Hepatocyte (in vitro differentiated cells): ENCODE measurements at regions not wholly inside any gene's neighbourhood (a gene's known extent, or its start where the extent isn't known, plus 50 kb on each side); places are given as distances from the start of the nearest gene placed in this dataset.

Experiments
- DNase-seq: peaks from one replicate; pipeline ENCODE4 v3.0.0-alpha.2; 2016; ENCODE audit warnings: low spot score
- H2AFZ ChIP-seq: fragments of 200-600 bp; sonication (generic); 2 replicates; pipeline ENCODE4 v1.6.0; 2016; ENCODE audit warnings: antibody characterized with exemption, mild to moderate bottlenecking
- H3K27ac ChIP-seq: fragments of 200-600 bp; sonication (generic); 2 replicates; pipeline ENCODE4 v1.5.1; 2016; ENCODE audit warnings: mild to moderate bottlenecking
- H3K27me3 ChIP-seq: fragments of 200-600 bp; sonication (generic); 2 replicates; pipeline ENCODE4 v1.6.1; 2016
- H3K36me3 ChIP-seq: fragments of 200-600 bp; sonication (generic); replicated peaks from 2 replicates; pipeline ENCODE4 v1.5.1; 2016; ENCODE audit warnings: low read depth; ENCODE audit not compliant: insufficient read depth
- H3K4me1 ChIP-seq: fragments of 200-600 bp; sonication (generic); 2 replicates; pipeline ENCODE4 v1.5.1; 2016; ENCODE audit warnings: mild to moderate bottlenecking, moderate library complexity; ENCODE audit not compliant: insufficient read depth
- H3K4me2 ChIP-seq: fragments of 200-600 bp; sonication (generic); 2 replicates; pipeline ENCODE4 v1.6.0; 2016
- H3K4me3 ChIP-seq: fragments of 200-600 bp; sonication (generic); 2 replicates; pipeline ENCODE4 v1.5.1; 2016; ENCODE audit warnings: mild to moderate bottlenecking
- H3K79me2 ChIP-seq: fragments of 200-600 bp; sonication (generic); 2 replicates; pipeline ENCODE4 v1.6.0; 2017; ENCODE audit warnings: mild to moderate bottlenecking
- H3K9me2 ChIP-seq: fragments of 200-600 bp; sonication (generic); replicated peaks from 2 replicates; pipeline ENCODE4 v1.6.0; 2017; ENCODE audit warnings: mild to moderate bottlenecking; ENCODE audit not compliant: insufficient read depth
- H3K9me3 ChIP-seq: fragments of 200-600 bp; sonication (generic); 2 replicates; pipeline ENCODE4 v1.5.1; 2016; ENCODE audit warnings: low read depth, mild to moderate bottlenecking
- H4K20me1 ChIP-seq: fragments of 200-600 bp; sonication (generic); 2 replicates; pipeline ENCODE4 v1.6.0; 2016; ENCODE audit warnings: mild to moderate bottlenecking; ENCODE audit not compliant: insufficient read depth, poor library complexity, severe bottlenecking
- EZH2 ChIP-seq: fragments of 200-600 bp; sonication (generic); IDR thresholded peaks from 2 replicates; pipeline ENCODE4 v1.6.1; 2016; ENCODE audit warnings: antibody characterized with exemption, mild to moderate bottlenecking, borderline replicate concordance
- EZH2phosphoT487 ChIP-seq: fragments of 200-600 bp; sonication (generic); IDR thresholded peaks from one replicate; pipeline ENCODE4 v1.6.1; 2018; ENCODE audit warnings: antibody characterized with exemption, mild to moderate bottlenecking, low read depth, moderate library complexity; ENCODE audit not compliant: unreplicated experiment, severe bottlenecking
- WGBS: methylation state at CpG from one replicate; pipeline ENCODE4 v1.1.6; 2016; ENCODE audit warnings: low lambda C conversion rate; ENCODE audit errors: missing lambda C conversion rate; 5-methylcytosine and 5-hydroxymethylcytosine counted together
- TF ChIP-seq, protein P1 (sequence below): fragments of 200-600 bp; sonication (generic); IDR thresholded peaks from 2 replicates; pipeline ENCODE4 v1.5.1; 2016; ENCODE audit warnings: antibody characterized with exemption, mild to moderate bottlenecking; ENCODE audit not compliant: poor library complexity

DNA sequence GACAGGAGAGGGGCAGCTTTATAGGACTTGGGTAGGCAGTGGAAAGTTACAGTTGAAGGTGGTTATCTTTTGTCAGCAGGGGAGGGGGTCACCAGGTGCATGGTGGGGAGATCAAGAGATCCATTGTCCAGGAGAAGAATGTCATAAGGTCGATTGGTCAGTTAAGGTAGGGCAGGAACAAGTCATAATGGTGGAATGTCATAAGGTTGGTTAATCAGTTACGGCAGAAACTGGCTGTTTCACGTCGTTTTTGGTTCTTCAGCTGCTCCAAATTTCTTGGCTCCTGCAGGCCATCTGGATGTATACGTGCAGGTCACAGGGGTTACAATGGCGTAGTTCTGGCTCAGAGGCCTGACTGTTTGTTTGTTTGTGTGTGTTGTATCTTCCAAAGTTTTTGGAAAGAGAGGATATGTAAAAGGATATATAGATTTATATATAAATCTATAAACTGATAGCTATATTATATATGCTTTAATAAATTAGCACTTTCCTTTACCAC lies 565.1 kb downstream of the ZNF385D start:
- Histone ChIP-seq H3K79me2 (no peaks in the 10 kb centered on the region), H3K27ac (no peak overlapping the region), H2AFZ (no peak overlapping the region), H3K9me2 (no peaks in the 10 kb centered on the region), H3K4me1 (no peaks in the 10 kb centered on the region), H4K20me1 (no peaks in the 10 kb centered on the region), H3K9me3 (no peaks in the 10 kb centered on the region), H3K4me3 (no peak overlapping the region), H3K4me2 (no peak overlapping the region), H3K36me3 (no peaks in the 10 kb centered on the region), H3K27me3 (no peaks in the 10 kb centered on the region)
- no peak for DNase-seq
- WGBS: 67% methylated on average over 6 of the region's 6 CpGs
- no peak for TF ChIP-seq EZH2
- no peak for TF ChIP-seq EZH2phosphoT487
- TF ChIP-seq, protein P1, sequence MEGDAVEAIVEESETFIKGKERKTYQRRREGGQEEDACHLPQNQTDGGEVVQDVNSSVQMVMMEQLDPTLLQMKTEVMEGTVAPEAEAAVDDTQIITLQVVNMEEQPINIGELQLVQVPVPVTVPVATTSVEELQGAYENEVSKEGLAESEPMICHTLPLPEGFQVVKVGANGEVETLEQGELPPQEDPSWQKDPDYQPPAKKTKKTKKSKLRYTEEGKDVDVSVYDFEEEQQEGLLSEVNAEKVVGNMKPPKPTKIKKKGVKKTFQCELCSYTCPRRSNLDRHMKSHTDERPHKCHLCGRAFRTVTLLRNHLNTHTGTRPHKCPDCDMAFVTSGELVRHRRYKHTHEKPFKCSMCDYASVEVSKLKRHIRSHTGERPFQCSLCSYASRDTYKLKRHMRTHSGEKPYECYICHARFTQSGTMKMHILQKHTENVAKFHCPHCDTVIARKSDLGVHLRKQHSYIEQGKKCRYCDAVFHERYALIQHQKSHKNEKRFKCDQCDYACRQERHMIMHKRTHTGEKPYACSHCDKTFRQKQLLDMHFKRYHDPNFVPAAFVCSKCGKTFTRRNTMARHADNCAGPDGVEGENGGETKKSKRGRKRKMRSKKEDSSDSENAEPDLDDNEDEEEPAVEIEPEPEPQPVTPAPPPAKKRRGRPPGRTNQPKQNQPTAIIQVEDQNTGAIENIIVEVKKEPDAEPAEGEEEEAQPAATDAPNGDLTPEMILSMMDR: no peak

DNA sequence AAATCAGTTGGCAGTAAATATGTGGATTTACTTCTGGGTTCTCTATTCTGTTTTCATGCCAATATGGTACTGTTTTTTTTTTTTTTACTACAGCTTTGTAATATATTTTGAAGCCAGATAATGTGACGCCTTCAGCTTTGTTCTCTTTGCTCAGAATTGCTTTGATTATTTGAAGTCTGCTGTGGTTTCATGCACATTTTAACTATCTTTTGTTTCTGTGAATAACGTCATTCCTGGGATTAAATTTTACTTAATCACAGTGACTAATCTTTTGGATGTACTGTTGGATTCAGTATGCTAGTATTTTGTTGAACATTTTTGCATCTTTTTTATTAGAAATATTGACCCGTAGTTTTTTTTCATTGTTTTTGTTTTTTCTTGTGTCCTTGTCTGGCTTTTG lies 576.5 kb downstream of the ZNF385D start:
- TF ChIP-seq, protein P1: no peak
- TF ChIP-seq EZH2phosphoT487 (no peak), EZH2 (no peak)
- H3K9me3 ChIP-seq: peaks cover 3% of the 10 kb centered on the region
- no peak overlapping the region for H3K4me3 ChIP-seq
- H3K9me2 ChIP-seq: no peaks in the 10 kb centered on the region
- H3K27ac ChIP-seq: no peak overlapping the region
- no peaks in the 10 kb centered on the region for H4K20me1 ChIP-seq
- H3K79me2 ChIP-seq: no peaks in the 10 kb centered on the region
- whole genome bisulfite sequencing: 92% methylated on average over 3 of the region's 3 CpGs
- H3K36me3 ChIP-seq: no peaks in the 10 kb centered on the region
- H3K4me2 ChIP-seq: no peak overlapping the region
- no peak overlapping the region for H2AFZ ChIP-seq
- no peak for DNase-seq
- no peaks in the 10 kb centered on the region for H3K4me1 ChIP-seq
- no peaks in the 10 kb centered on the region for H3K27me3 ChIP-seq

DNA sequence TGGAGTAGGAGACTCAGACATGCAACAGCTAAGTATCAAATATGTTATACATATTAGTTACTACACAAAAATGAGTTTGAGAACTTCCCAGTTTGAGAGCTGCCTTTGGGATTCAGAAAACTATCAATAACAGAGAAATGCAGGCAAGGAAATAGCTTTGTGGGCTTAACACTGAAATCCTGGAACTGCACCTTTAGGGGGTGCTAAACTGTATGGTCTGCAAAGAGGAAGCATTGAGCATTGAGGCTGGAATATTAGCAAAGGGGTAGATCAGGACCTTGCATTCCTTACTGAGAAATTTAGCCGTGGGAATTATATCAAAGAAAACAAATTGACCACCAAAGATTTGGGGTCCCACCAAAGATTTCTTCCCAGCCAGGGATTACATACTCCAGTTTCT lies 580.0 kb downstream of the ZNF385D start:
- no peaks in the 10 kb centered on the region for H3K36me3 ChIP-seq
- 84% methylated on average over 1 of the region's 1 CpG for whole genome bisulfite sequencing
- no peaks in the 10 kb centered on the region for H3K4me1 ChIP-seq
- H3K4me3 ChIP-seq: no peak overlapping the region
- no peaks in the 10 kb centered on the region for H4K20me1 ChIP-seq
- DNase-seq: peak; percentile 40
- H3K27me3 ChIP-seq: no peaks in the 10 kb centered on the region
- H3K9me3 ChIP-seq: no peaks in the 10 kb centered on the region
- TF ChIP-seq, protein P1: peak; percentile 29
- no peak for TF ChIP-seq EZH2phosphoT487
- no peak for TF ChIP-seq EZH2
- no peak overlapping the region for H3K4me2 ChIP-seq
- H3K9me2 ChIP-seq: no peaks in the 10 kb centered on the region
- H3K79me2 ChIP-seq: no peaks in the 10 kb centered on the region
- H3K27ac ChIP-seq: no peak overlapping the region
- H2AFZ ChIP-seq: no peak overlapping the region

DNA sequence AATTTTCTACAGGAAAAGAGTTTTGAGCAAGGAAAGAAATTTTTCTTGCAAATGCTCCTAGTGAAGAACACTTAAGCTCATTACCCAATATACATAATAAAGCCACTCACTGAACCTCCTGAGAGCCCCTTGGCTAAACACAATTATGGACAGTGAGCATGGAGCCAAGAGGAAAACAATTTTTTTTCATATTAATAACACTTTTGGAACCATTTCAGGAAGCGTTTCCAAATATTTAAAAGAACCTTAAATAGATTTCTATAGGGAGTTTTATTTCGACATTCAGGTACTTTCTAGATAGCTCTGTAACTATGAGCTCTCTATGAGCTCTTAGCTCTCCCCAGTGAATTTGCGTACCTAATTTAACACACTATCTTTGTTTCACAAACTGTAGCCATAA lies 581.1 kb downstream of the ZNF385D start:
- Histone ChIP-seq H3K4me1 (no peaks in the 10 kb centered on the region), H2AFZ (no peak overlapping the region), H3K9me3 (no peaks in the 10 kb centered on the region), H3K27ac (peak overlapping the region; percentile 11), H3K9me2 (no peaks in the 10 kb centered on the region), H3K27me3 (no peaks in the 10 kb centered on the region), H3K36me3 (no peaks in the 10 kb centered on the region), H4K20me1 (no peaks in the 10 kb centered on the region), H3K4me3 (no peak overlapping the region), H3K4me2 (no peak overlapping the region), H3K79me2 (no peaks in the 10 kb centered on the region)
- WGBS: 69% methylated on average over 3 of the region's 3 CpGs
- TF ChIP-seq EZH2phosphoT487 (no peak), EZH2 (no peak)
- TF ChIP-seq, protein P1: no peak
- no peak for DNase-seq
